Activated CD4-positive, alpha-beta T cell treated with anti-CD3 and anti-CD28 coated beads, Interleukin-2, amount 10 ng/mL, durations not matched to agents 7 days and 5 days (primary cell): ENCODE measurements at regions not wholly inside any gene's neighbourhood (a gene's known extent, or its start where the extent isn't known, plus 50 kb on each side); places are given as distances from the start of the nearest gene placed in this dataset.

Experiments used
- CTCF ChIA-PET: fragments of 350-600 bp; sonication (Branson Sonifier 250); formaldehyde crosslinking; loops from one replicate; lab custom pipeline; 2021; ENCODE audit warnings: antibody characterized with exemption; lab: Charles Lee
- POLR2A ChIA-PET: fragments of 350-600 bp; sonication (Branson Sonifier 250); formaldehyde crosslinking; loops from one replicate; lab custom pipeline; 2021; ENCODE audit warnings: antibody characterized with exemption; lab: Charles Lee
- DNase-seq: peaks from one replicate; pipeline ENCODE4 v3.0.0-alpha.2; 2020
- H3K27ac Mint-ChIP-seq: one replicate; pipeline ENCODE4 v1.8.0; 2021; ENCODE audit warnings: mild to moderate bottlenecking, moderate library complexity, mixed read lengths
- H3K27me3 Mint-ChIP-seq: one replicate; pipeline ENCODE4 v1.8.0; 2021; ENCODE audit warnings: mixed read lengths
- H3K36me3 Mint-ChIP-seq: one replicate; pipeline ENCODE4 v1.8.0; 2021; ENCODE audit warnings: low read depth, mixed read lengths
- H3K4me1 Mint-ChIP-seq: one replicate; pipeline ENCODE4 v1.8.0; 2021; ENCODE audit warnings: mixed read lengths
- H3K4me3 Mint-ChIP-seq: one replicate; pipeline ENCODE4 v1.8.0; 2021; ENCODE audit warnings: mild to moderate bottlenecking, moderate library complexity, mixed read lengths
- H3K9me3 Mint-ChIP-seq: one replicate; pipeline ENCODE4 v1.8.0; 2021; ENCODE audit warnings: mixed read lengths

- POLR2A ChIA-PET: no interaction called here
- Mint-ChIP-seq H3K27ac (peak overlapping the region; percentile 79), H3K36me3 (peaks cover 20% of the 10 kb centered on the region), H3K4me3 (peak overlapping the region; percentile 40), H3K27me3 (no peaks in the 10 kb centered on the region), H3K4me1 (peaks cover 52% of the 10 kb centered on the region), H3K9me3 (peaks cover 7% of the 10 kb centered on the region)
- peak; percentile 43 for DNase-seq
- CTCF ChIA-PET: interaction anchor here (0.7 to 2.0 kb wide), 4 partner anchors 9 to 155 kb away, joined by 3 to 6 read pairs (median 3); no protein-coding TSS in a partner anchor
Observed at GRCh38 chrX:13101441-13102139, 57.2 kb upstream of the FAM9C start.

GRCh38 chrX:13099121-13099520, 54.7 kb upstream of the FAM9C start:
- Mint-ChIP-seq H3K4me3 (no peak overlapping the region), H3K36me3 (peaks cover 20% of the 10 kb centered on the region), H3K9me3 (peaks cover 7% of the 10 kb centered on the region), H3K4me1 (peaks cover 71% of the 10 kb centered on the region), H3K27ac (no peak overlapping the region), H3K27me3 (no peaks in the 10 kb centered on the region)
- DNase-seq: no peak
- ChIA-PET CTCF (interaction anchor here (0.7 to 16.4 kb wide), 4 partner anchors 22 to 683 kb away, joined by 3 to 137 read pairs (median 4); no protein-coding TSS in a partner anchor), POLR2A (interaction anchor here (0.6 kb wide), 1 partner anchor 12 kb away, joined by 3 read pairs; no protein-coding TSS in a partner anchor)

GRCh38 chrX:13096728-13097127, 52.3 kb upstream of the FAM9C start:
- H3K4me1 Mint-ChIP-seq: peaks cover 78% of the 10 kb centered on the region
- peak overlapping the region; percentile 32 for H3K4me3 Mint-ChIP-seq
- DNase-seq: no peak
- peaks cover 3% of the 10 kb centered on the region for H3K9me3 Mint-ChIP-seq
- peaks cover 13% of the 10 kb centered on the region for H3K36me3 Mint-ChIP-seq
- H3K27ac Mint-ChIP-seq: peak overlapping the region; percentile 22
- ChIA-PET CTCF (interaction anchor here (16.4 kb wide), 1 partner anchor 148 kb away, joined by 137 read pairs; no protein-coding TSS in a partner anchor), POLR2A (no interaction called here)
- H3K27me3 Mint-ChIP-seq: no peaks in the 10 kb centered on the region

- H3K4me1 Mint-ChIP-seq: peaks cover 80% of the 10 kb centered on the region
- CTCF ChIA-PET: interaction anchor here (16.4 kb wide), 1 partner anchor 146 kb away, joined by 137 read pairs; no protein-coding TSS in a partner anchor
- peak overlapping the region; percentile 54 for H3K27ac Mint-ChIP-seq
- H3K27me3 Mint-ChIP-seq: no peaks in the 10 kb centered on the region
- peaks cover 3% of the 10 kb centered on the region for H3K9me3 Mint-ChIP-seq
- no peak overlapping the region for H3K4me3 Mint-ChIP-seq
- no peak for DNase-seq
- H3K36me3 Mint-ChIP-seq: peaks cover 8% of the 10 kb centered on the region
- POLR2A ChIA-PET: interaction anchor here (0.6 to 0.7 kb wide), 2 partner anchors 68 to 120 kb away, joined by 4 to 5 read pairs; no protein-coding TSS in a partner anchor
Observed at GRCh38 chrX:13094828-13095341, 50.5 kb upstream of the FAM9C start.

- Mint-ChIP-seq H3K9me3 (peaks cover 3% of the 10 kb centered on the region), H3K27ac (peak overlapping the region; percentile 54), H3K27me3 (no peaks in the 10 kb centered on the region), H3K36me3 (peaks cover 8% of the 10 kb centered on the region), H3K4me3 (no peak overlapping the region), H3K4me1 (peaks cover 80% of the 10 kb centered on the region)
- no peak for DNase-seq
- ChIA-PET CTCF (interaction anchor here (16.4 kb wide), 1 partner anchor 146 kb away, joined by 137 read pairs; no protein-coding TSS in a partner anchor), POLR2A (interaction anchor here (0.7 kb wide), 1 partner anchor 120 kb away, joined by 5 read pairs; no protein-coding TSS in a partner anchor)
Observed at GRCh38 chrX:13094374-13094773, 50.0 kb upstream of the FAM9C start.
